WERI-Rb-1 (cell line): ENCODE measurements at regions not wholly inside any gene's neighbourhood (a gene's known extent, or its start where the extent isn't known, plus 50 kb on each side); places are given as distances from the start of the nearest gene placed in this dataset.

Source experiments
- DNase-seq: peaks from one replicate; pipeline ENCODE4 v3.0.0-alpha.2; 2020
- H3K27ac ChIP-seq: fragments of 250-450 bp; sonication (Bioruptor Pico); 2 replicates; pipeline ENCODE4 v1.5.1; 2020; ENCODE audit warnings: mild to moderate bottlenecking, moderate library complexity
- H3K27me3 ChIP-seq: fragments of 250-450 bp; sonication (Bioruptor Pico); 2 replicates; pipeline ENCODE4 v1.5.1; 2021; ENCODE audit warnings: mild to moderate bottlenecking, low read depth, moderate library complexity; ENCODE audit not compliant: insufficient read depth, severe bottlenecking
- H3K36me3 ChIP-seq: fragments of 250-450 bp; sonication (Bioruptor Pico); 2 replicates; pipeline ENCODE4 v1.5.1; 2020; ENCODE audit warnings: mild to moderate bottlenecking, moderate library complexity
- H3K4me3 ChIP-seq: 2 replicates; pipeline ENCODE4 v1.5.1; 2011; ENCODE audit warnings: low read depth, mild to moderate bottlenecking, control low read depth, low read length
- H3K9me3 ChIP-seq: fragments of 250-450 bp; sonication (Bioruptor Pico); 2 replicates; pipeline ENCODE4 v1.5.1; 2021; ENCODE audit warnings: mild to moderate bottlenecking, moderate library complexity; ENCODE audit not compliant: severe bottlenecking
- TF ChIP-seq, protein P1 (sequence below): IDR thresholded peaks from 2 replicates; pipeline ENCODE4 v1.5.1; 2011; ENCODE audit warnings: low read depth, mild to moderate bottlenecking, control low read depth, inconsistent platforms, low read length

DNA sequence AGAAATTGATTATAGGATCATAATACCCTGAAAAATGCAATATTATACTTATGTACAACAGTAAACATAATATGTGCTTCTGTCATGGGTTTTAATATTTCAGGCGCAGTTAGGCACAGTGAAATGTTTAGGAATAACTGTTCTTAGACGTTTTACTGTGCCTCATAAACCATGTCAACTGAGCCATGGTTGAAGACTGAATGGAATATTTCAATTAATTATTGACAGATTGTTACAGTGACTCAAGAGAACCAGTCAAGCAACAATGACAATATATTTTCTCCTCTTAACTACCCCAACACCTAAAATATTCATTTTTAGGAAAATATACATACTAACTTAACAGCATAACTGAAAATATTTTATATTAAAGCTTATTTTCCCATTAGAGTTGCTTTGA, 852.7 kb upstream of the FRG1 start:
- DNase-seq, result no peak

DNA sequence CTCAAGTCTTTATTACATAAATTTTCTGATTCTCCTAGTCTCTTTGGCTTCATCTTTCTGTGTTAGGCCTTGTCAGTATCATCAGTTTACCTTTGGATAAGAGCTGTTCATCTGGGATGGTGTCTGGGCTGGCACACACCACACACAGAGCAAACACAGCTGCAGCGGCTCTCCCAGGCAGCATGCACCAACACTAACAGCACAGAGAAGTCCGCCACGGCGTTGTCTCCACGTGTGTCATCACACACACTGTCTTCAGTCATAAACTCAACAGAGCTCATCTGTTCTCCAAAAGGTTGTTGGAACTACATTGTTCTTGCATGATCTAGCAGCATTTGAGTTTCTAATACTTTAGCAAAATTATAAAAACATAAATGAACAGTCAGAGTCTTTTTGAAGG, 851.9 kb upstream of the FRG1 start:
- Histone ChIP-seq H3K4me3 (no peak overlapping the region), H3K27ac (no peak overlapping the region), H3K36me3 (no peaks in the 10 kb centered on the region), H3K9me3 (no peaks in the 10 kb centered on the region), H3K27me3 (peaks cover 83% of the 10 kb centered on the region)
- TF ChIP-seq, protein P1, sequence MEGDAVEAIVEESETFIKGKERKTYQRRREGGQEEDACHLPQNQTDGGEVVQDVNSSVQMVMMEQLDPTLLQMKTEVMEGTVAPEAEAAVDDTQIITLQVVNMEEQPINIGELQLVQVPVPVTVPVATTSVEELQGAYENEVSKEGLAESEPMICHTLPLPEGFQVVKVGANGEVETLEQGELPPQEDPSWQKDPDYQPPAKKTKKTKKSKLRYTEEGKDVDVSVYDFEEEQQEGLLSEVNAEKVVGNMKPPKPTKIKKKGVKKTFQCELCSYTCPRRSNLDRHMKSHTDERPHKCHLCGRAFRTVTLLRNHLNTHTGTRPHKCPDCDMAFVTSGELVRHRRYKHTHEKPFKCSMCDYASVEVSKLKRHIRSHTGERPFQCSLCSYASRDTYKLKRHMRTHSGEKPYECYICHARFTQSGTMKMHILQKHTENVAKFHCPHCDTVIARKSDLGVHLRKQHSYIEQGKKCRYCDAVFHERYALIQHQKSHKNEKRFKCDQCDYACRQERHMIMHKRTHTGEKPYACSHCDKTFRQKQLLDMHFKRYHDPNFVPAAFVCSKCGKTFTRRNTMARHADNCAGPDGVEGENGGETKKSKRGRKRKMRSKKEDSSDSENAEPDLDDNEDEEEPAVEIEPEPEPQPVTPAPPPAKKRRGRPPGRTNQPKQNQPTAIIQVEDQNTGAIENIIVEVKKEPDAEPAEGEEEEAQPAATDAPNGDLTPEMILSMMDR, result no peak
- DNase-seq, result no peak

More for the DNA sequence above, 852.7 kb upstream of the FRG1 start:
- no peaks in the 10 kb centered on the region for H3K9me3 ChIP-seq
- TF ChIP-seq, protein P1, result no peak
- H3K27ac ChIP-seq, result no peak overlapping the region
- peaks cover 79% of the 10 kb centered on the region for H3K27me3 ChIP-seq
- H3K36me3 ChIP-seq, result no peaks in the 10 kb centered on the region
- H3K4me3 ChIP-seq, result no peak overlapping the region

DNA sequence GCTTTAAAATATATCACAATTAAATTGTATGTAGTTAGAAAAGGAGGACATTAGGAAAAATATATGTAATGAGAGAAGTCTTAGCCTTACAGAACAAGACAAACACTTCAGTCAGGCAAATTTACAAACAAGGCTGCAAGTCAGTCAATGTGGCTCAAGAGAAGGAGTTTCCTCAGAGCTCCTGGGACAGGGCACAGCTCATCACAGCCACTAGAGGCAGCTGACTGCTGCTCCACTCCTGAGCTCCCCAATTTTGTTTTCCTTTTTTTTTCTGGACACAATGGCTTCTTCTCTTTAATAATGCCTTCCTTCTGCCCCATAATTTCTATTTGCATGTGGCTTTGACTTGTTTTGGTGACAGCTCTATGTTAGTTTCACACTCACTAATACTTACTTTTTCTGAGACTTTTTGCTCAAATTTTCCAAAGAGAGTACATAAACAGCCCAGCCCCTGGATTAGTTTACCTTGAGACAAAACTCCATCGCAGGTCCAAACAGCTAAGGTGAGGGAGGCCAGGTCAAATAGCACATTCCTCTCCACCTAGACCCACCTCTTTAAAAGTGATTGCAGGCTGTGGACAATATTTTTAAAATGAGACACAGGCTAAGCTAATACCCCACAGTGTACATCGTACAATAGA, 850.4 kb upstream of the FRG1 start:
- no peak overlapping the region for H3K27ac ChIP-seq
- TF ChIP-seq, protein P1, result peak; percentile 46
- DNase-seq, result no peak
- H3K36me3 ChIP-seq, result no peaks in the 10 kb centered on the region
- no peak overlapping the region for H3K4me3 ChIP-seq
- no peaks in the 10 kb centered on the region for H3K9me3 ChIP-seq
- H3K27me3 ChIP-seq, result peaks cover 88% of the 10 kb centered on the region

DNA sequence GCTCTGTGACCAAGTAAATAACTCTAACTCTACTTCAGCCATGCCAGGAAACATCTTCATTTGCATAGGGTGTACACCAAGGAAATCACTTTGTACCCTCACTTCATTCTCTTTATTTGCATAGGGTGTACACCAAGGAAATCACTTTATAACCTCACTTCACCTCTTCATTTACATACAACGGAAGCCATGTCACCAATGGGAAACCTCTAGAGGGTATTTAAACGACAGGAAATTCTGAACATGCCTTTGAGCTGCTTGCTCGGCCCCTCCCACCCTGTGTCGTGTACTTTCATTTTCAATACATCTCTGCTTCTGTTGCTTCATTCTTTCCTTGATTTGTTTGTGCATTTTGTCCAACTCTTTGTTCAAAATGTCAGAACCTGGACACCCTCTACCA, 848.1 kb upstream of the FRG1 start:
- TF ChIP-seq, protein P1, result no peak
- Histone ChIP-seq H3K27ac (no peak overlapping the region), H3K4me3 (no peak overlapping the region), H3K36me3 (no peaks in the 10 kb centered on the region), H3K27me3 (peaks cover 98% of the 10 kb centered on the region), H3K9me3 (peaks cover 4% of the 10 kb centered on the region)
- DNase-seq, result no peak

DNA sequence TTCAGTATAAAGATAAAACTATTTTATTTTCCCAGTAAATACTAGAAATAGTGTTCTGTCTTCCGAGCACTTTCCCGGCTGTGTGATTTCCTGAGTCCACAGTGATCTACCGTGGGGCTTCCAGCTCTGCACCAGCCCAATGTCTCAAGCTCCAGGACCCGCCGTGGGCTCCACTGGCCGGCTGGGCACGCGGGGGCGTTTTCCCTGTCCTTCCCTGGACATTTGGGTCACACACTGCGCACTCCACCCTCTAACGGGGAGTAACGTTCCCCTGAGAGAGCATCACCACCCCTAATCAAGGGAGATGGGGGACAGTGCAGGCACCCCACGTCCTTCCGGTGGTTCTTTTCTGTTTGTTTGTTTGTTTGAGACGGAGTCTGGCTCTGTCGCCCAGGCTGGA, 844.6 kb upstream of the FRG1 start:
- Histone ChIP-seq H3K27ac (no peak overlapping the region), H3K27me3 (peaks cover 97% of the 10 kb centered on the region), H3K9me3 (peaks cover 4% of the 10 kb centered on the region), H3K36me3 (no peaks in the 10 kb centered on the region), H3K4me3 (no peak overlapping the region)
- TF ChIP-seq, protein P1, result no peak
- no peak for DNase-seq

DNA sequence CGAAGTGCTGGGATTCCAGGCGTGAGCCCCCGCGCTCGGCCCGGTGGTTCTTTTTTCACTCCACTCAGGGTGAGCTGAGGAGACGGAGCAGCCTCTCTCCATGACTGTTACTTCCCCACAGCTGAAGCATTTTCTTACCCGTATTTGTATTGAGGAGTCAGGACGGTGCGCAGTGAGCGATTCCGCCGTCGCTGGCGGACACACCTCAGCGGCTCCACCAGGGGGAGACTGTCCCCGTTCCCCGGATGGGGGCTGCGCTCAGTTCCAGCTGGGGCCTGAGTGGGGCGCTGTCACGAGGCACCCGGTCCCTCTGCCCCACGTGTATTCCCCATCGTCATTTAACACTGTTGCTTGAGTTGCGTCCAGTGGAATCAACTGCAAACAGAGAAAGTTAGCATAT, 844.0 kb upstream of the FRG1 start:
- Histone ChIP-seq H3K9me3 (peaks cover 4% of the 10 kb centered on the region), H3K4me3 (no peak overlapping the region), H3K27me3 (peaks cover 96% of the 10 kb centered on the region), H3K27ac (no peak overlapping the region), H3K36me3 (no peaks in the 10 kb centered on the region)
- no peak for DNase-seq
- TF ChIP-seq, protein P1, result peak; percentile 70
